WTC11 (cell line): ENCODE measurements at regions not wholly inside any gene's neighbourhood (a gene's known extent, or its start where the extent isn't known, plus 50 kb on each side); places are given as distances from the start of the nearest gene placed in this dataset.

Source experiments
- ATAC-seq: fragments of 200-7000 bp; cut with Tn5 transposase; 2 replicates; pipeline ENCODE4 v1.10.0; 2021; ENCODE audit warnings: mild to moderate bottlenecking, moderate library complexity
- CTCF ChIA-PET: fragments of 300-600 bp; sonication (Branson Sonifier 250); formaldehyde crosslinking; loops from one replicate; lab custom pipeline; 2021; ENCODE audit warnings: antibody characterized with exemption; lab: Charles Lee
- POLR2A ChIA-PET: fragments of 350-600 bp; sonication (Branson Sonifier 250); formaldehyde crosslinking; loops from one replicate; lab custom pipeline; 2021; ENCODE audit warnings: antibody characterized with exemption; lab: Charles Lee
- DNase-seq: peaks from one replicate; pipeline ENCODE4 v3.0.0; 2021; ENCODE audit warnings: low spot score
- H3K27ac Mint-ChIP-seq: 2 replicates; pipeline ENCODE4 v1.8.0; 2021; ENCODE audit warnings: mixed read lengths
- H3K27me3 Mint-ChIP-seq: 2 replicates; pipeline ENCODE4 v1.8.0; 2021; ENCODE audit warnings: low read depth, mild to moderate bottlenecking, moderate library complexity, mixed read lengths
- H3K36me3 Mint-ChIP-seq: 2 replicates; pipeline ENCODE4 v1.8.0; 2021; ENCODE audit warnings: mixed read lengths
- H3K4me1 Mint-ChIP-seq: 2 replicates; pipeline ENCODE4 v1.8.0; 2022; ENCODE audit warnings: mixed read lengths
- H3K4me3 Mint-ChIP-seq: 2 replicates; pipeline ENCODE4 v1.8.0; 2021; ENCODE audit warnings: mild to moderate bottlenecking, moderate library complexity, mixed read lengths
- H3K9me3 Mint-ChIP-seq: 2 replicates; pipeline ENCODE4 v1.8.0; 2021; ENCODE audit warnings: mixed read lengths
- GTF2I ChIP-seq: fragments of 250-450 bp; sonication (Bioruptor Pico); conservative IDR thresholded peaks from 2 replicates; pipeline ENCODE4 v1.4.0; 2021; ENCODE audit warnings: mild to moderate bottlenecking
- JAZF1 ChIP-seq: fragments of 250-450 bp; sonication (Bioruptor Pico); IDR thresholded peaks from 2 replicates; pipeline ENCODE4 v1.9.0; 2021; ENCODE audit warnings: moderate library complexity, mild to moderate bottlenecking, inconsistent platforms
- TEAD1 ChIP-seq: sonication (generic); formaldehyde crosslinking; IDR thresholded peaks from 2 replicates; pipeline ENCODE4 v1.8.0; 2022; ENCODE audit warnings: mild to moderate bottlenecking, missing genetic modification reagents
- ZNF121 ChIP-seq: sonication (generic); formaldehyde crosslinking; IDR thresholded peaks from 2 replicates; pipeline ENCODE4 v1.8.0; 2023; ENCODE audit warnings: missing genetic modification reagents
- ZNF219 ChIP-seq: sonication (generic); formaldehyde crosslinking; IDR thresholded peaks from 2 replicates; pipeline ENCODE4 v1.8.0; 2023; ENCODE audit warnings: missing genetic modification reagents, mild to moderate bottlenecking, borderline replicate concordance
- ZNF317 ChIP-seq: sonication (generic); formaldehyde crosslinking; IDR thresholded peaks from 2 replicates; pipeline ENCODE4 v1.8.1; 2023; ENCODE audit warnings: low read depth, mild to moderate bottlenecking, moderate library complexity, missing genetic modification reagents, borderline replicate concordance
- ZNF416 ChIP-seq: fragments of 250-450 bp; sonication (Bioruptor Pico); IDR thresholded peaks from 2 replicates; pipeline ENCODE4 v1.9.0; 2021; ENCODE audit warnings: mild to moderate bottlenecking, inconsistent platforms
- TF ChIP-seq, protein P1 (sequence below): sonication (generic); formaldehyde crosslinking; IDR thresholded peaks from 2 replicates; pipeline ENCODE4 v1.8.1; 2022; ENCODE audit warnings: low read depth, mild to moderate bottlenecking, moderate library complexity, missing genetic modification reagents, borderline replicate concordance
- TF ChIP-seq, protein P2 (sequence below): sonication (generic); formaldehyde crosslinking; IDR thresholded peaks from 2 replicates; pipeline ENCODE4 v1.8.1; 2022; ENCODE audit warnings: mild to moderate bottlenecking, moderate library complexity, missing genetic modification reagents
- TF ChIP-seq, protein P3 (sequence below): fragments of 250-450 bp; sonication (Bioruptor Pico); IDR thresholded peaks from 2 replicates; pipeline ENCODE4 v1.9.0; 2021; ENCODE audit warnings: mild to moderate bottlenecking, borderline replicate concordance
- TF ChIP-seq, protein P4 (sequence below): sonication (generic); formaldehyde crosslinking; IDR thresholded peaks from 2 replicates; pipeline ENCODE4 v1.8.0; 2022; ENCODE audit warnings: missing genetic modification reagents
- TF ChIP-seq, protein P5 (sequence below): sonication (generic); formaldehyde crosslinking; conservative IDR thresholded peaks from 2 replicates; pipeline ENCODE4 v1.8.1; 2022; ENCODE audit warnings: mild to moderate bottlenecking, missing genetic modification reagents
- TF ChIP-seq, protein P6 (sequence below): sonication (generic); formaldehyde crosslinking; IDR thresholded peaks from 2 replicates; pipeline ENCODE4 v1.8.0; 2022; ENCODE audit warnings: mild to moderate bottlenecking, missing genetic modification reagents
- TF ChIP-seq, protein P7 (sequence below): fragments of 250-450 bp; sonication (Bioruptor Pico); IDR thresholded peaks from 2 replicates; pipeline ENCODE4 v1.8.0; 2021; ENCODE audit warnings: mild to moderate bottlenecking
- TF ChIP-seq, protein P8 (sequence below): sonication (generic); formaldehyde crosslinking; IDR thresholded peaks from 2 replicates; pipeline ENCODE4 v1.8.1; 2023; ENCODE audit warnings: mild to moderate bottlenecking, missing genetic modification reagents

DNA sequence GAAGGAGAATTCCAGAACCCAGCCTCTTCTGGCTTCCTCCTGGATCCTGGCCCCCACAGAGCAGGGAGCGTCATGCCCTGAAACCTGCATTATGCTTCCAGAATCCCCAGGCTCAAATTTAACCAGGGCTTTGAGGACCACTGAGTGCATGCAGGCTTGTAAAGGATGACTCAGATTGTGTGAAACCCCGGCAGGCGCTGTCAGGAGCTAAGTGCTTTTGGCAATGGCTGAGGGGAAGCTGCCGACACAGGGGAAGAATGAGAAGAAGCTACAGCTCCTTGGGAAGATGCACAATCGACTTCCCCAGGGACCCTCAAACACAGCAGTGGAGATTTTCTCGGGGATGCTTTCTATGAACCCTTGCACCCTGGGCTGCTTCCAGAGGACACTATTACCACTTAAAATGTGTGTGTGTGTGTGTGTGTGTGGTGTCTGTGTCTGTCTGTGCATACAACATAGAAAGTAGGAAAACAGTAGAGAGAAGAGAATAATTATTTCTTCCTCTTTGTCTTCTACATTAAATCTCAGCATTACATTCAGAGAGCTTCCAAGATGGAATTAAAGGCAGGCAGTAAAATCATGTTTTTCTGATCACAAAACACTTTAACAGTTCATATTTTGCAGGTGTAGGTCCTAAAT is 183.5 kb upstream of the INHBA start:
- Mint-ChIP-seq H3K27ac (no peak overlapping the region), H3K9me3 (peaks cover 3% of the 10 kb centered on the region; the same call in 1 of the 2 replicates), H3K27me3 (no peaks in the 10 kb centered on the region), H3K36me3 (no peaks in the 10 kb centered on the region), H3K4me3 (no peak overlapping the region), H3K4me1 (peaks cover 15% of the 10 kb centered on the region)
- ChIA-PET POLR2A (no interaction called here), CTCF (interaction anchor here (1.1 to 2.1 kb wide), 2 partner anchors 9 to 54 kb away, joined by 3 to 13 read pairs; no protein-coding TSS in a partner anchor)
- DNase-seq (no peak), ATAC-seq (no peak)
- TF ChIP-seq, protein P1, sequence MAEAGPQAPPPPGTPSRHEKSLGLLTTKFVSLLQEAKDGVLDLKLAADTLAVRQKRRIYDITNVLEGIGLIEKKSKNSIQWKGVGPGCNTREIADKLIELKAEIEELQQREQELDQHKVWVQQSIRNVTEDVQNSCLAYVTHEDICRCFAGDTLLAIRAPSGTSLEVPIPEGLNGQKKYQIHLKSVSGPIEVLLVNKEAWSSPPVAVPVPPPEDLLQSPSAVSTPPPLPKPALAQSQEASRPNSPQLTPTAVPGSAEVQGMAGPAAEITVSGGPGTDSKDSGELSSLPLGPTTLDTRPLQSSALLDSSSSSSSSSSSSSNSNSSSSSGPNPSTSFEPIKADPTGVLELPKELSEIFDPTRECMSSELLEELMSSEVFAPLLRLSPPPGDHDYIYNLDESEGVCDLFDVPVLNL (CRISPR knock-in tag): no peak
- TF ChIP-seq, protein P2, sequence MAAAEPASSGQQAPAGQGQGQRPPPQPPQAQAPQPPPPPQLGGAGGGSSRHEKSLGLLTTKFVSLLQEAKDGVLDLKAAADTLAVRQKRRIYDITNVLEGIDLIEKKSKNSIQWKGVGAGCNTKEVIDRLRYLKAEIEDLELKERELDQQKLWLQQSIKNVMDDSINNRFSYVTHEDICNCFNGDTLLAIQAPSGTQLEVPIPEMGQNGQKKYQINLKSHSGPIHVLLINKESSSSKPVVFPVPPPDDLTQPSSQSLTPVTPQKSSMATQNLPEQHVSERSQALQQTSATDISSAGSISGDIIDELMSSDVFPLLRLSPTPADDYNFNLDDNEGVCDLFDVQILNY (CRISPR knock-in tag): no peak
- TF ChIP-seq, protein P3, sequence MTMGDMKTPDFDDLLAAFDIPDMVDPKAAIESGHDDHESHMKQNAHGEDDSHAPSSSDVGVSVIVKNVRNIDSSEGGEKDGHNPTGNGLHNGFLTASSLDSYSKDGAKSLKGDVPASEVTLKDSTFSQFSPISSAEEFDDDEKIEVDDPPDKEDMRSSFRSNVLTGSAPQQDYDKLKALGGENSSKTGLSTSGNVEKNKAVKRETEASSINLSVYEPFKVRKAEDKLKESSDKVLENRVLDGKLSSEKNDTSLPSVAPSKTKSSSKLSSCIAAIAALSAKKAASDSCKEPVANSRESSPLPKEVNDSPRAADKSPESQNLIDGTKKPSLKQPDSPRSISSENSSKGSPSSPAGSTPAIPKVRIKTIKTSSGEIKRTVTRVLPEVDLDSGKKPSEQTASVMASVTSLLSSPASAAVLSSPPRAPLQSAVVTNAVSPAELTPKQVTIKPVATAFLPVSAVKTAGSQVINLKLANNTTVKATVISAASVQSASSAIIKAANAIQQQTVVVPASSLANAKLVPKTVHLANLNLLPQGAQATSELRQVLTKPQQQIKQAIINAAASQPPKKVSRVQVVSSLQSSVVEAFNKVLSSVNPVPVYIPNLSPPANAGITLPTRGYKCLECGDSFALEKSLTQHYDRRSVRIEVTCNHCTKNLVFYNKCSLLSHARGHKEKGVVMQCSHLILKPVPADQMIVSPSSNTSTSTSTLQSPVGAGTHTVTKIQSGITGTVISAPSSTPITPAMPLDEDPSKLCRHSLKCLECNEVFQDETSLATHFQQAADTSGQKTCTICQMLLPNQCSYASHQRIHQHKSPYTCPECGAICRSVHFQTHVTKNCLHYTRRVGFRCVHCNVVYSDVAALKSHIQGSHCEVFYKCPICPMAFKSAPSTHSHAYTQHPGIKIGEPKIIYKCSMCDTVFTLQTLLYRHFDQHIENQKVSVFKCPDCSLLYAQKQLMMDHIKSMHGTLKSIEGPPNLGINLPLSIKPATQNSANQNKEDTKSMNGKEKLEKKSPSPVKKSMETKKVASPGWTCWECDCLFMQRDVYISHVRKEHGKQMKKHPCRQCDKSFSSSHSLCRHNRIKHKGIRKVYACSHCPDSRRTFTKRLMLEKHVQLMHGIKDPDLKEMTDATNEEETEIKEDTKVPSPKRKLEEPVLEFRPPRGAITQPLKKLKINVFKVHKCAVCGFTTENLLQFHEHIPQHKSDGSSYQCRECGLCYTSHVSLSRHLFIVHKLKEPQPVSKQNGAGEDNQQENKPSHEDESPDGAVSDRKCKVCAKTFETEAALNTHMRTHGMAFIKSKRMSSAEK (CRISPR knock-in tag): no peak
- TF ChIP-seq GTF2I (CRISPR knock-in tag): no peak
- TF ChIP-seq, protein P4, sequence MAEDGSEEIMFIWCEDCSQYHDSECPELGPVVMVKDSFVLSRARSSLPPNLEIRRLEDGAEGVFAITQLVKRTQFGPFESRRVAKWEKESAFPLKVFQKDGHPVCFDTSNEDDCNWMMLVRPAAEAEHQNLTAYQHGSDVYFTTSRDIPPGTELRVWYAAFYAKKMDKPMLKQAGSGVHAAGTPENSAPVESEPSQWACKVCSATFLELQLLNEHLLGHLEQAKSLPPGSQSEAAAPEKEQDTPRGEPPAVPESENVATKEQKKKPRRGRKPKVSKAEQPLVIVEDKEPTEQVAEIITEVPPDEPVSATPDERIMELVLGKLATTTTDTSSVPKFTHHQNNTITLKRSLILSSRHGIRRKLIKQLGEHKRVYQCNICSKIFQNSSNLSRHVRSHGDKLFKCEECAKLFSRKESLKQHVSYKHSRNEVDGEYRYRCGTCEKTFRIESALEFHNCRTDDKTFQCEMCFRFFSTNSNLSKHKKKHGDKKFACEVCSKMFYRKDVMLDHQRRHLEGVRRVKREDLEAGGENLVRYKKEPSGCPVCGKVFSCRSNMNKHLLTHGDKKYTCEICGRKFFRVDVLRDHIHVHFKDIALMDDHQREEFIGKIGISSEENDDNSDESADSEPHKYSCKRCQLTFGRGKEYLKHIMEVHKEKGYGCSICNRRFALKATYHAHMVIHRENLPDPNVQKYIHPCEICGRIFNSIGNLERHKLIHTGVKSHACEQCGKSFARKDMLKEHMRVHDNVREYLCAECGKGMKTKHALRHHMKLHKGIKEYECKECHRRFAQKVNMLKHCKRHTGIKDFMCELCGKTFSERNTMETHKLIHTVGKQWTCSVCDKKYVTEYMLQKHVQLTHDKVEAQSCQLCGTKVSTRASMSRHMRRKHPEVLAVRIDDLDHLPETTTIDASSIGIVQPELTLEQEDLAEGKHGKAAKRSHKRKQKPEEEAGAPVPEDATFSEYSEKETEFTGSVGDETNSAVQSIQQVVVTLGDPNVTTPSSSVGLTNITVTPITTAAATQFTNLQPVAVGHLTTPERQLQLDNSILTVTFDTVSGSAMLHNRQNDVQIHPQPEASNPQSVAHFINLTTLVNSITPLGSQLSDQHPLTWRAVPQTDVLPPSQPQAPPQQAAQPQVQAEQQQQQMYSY (CRISPR knock-in tag): no peak
- TF ChIP-seq ZNF317 (CRISPR knock-in tag): no peak
- TF ChIP-seq TEAD1 (CRISPR knock-in tag): no peak
- no peak for TF ChIP-seq ZNF416 (CRISPR knock-in tag)
- no peak for TF ChIP-seq ZNF121 (CRISPR knock-in tag)
- TF ChIP-seq, protein P5, sequence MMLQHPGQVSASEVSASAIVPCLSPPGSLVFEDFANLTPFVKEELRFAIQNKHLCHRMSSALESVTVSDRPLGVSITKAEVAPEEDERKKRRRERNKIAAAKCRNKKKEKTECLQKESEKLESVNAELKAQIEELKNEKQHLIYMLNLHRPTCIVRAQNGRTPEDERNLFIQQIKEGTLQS (CRISPR knock-in tag): no peak
- TF ChIP-seq, protein P6, sequence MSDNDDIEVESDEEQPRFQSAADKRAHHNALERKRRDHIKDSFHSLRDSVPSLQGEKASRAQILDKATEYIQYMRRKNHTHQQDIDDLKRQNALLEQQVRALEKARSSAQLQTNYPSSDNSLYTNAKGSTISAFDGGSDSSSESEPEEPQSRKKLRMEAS (CRISPR knock-in tag): no peak
- TF ChIP-seq JAZF1 (CRISPR knock-in tag): no peak
- no peak for TF ChIP-seq ZNF219 (CRISPR knock-in tag)
- TF ChIP-seq, protein P7, sequence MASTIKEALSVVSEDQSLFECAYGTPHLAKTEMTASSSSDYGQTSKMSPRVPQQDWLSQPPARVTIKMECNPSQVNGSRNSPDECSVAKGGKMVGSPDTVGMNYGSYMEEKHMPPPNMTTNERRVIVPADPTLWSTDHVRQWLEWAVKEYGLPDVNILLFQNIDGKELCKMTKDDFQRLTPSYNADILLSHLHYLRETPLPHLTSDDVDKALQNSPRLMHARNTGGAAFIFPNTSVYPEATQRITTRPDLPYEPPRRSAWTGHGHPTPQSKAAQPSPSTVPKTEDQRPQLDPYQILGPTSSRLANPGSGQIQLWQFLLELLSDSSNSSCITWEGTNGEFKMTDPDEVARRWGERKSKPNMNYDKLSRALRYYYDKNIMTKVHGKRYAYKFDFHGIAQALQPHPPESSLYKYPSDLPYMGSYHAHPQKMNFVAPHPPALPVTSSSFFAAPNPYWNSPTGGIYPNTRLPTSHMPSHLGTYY (CRISPR knock-in tag): no peak
- TF ChIP-seq, protein P8, sequence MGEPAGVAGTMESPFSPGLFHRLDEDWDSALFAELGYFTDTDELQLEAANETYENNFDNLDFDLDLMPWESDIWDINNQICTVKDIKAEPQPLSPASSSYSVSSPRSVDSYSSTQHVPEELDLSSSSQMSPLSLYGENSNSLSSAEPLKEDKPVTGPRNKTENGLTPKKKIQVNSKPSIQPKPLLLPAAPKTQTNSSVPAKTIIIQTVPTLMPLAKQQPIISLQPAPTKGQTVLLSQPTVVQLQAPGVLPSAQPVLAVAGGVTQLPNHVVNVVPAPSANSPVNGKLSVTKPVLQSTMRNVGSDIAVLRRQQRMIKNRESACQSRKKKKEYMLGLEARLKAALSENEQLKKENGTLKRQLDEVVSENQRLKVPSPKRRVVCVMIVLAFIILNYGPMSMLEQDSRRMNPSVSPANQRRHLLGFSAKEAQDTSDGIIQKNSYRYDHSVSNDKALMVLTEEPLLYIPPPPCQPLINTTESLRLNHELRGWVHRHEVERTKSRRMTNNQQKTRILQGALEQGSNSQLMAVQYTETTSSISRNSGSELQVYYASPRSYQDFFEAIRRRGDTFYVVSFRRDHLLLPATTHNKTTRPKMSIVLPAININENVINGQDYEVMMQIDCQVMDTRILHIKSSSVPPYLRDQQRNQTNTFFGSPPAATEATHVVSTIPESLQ (CRISPR knock-in tag): no peak
